Calu3 (cell line): ENCODE measurements at regions not wholly inside any gene's neighbourhood (a gene's known extent, or its start where the extent isn't known, plus 50 kb on each side); places are given as distances from the start of the nearest gene placed in this dataset.

Source experiments
- BruUV-seq: library from RNA; stranded (reverse); fragments of 400-500 nt; replicated peaks from 2 replicates; lab custom pipeline; 2021; lab: Mats Ljungman, UMichigan
- CTCF ChIA-PET: fragments of 300-600 bp; sonication (Branson Sonifier 250); formaldehyde crosslinking; loops from one replicate; lab custom pipeline; 2022; ENCODE audit warnings: antibody characterized with exemption; lab: Charles Lee
- DNase-seq: peaks from one replicate; pipeline ENCODE4 v3.0.0; 2022
- H3K27ac Mint-ChIP-seq: one replicate; pipeline ENCODE4 v1.8.0; 2022; ENCODE audit warnings: mixed read lengths; ENCODE audit not compliant: unreplicated experiment
- H3K27me3 Mint-ChIP-seq: one replicate; pipeline ENCODE4 v1.8.0; 2022; ENCODE audit warnings: mixed read lengths; ENCODE audit not compliant: unreplicated experiment
- H3K36me3 Mint-ChIP-seq: one replicate; pipeline ENCODE4 v1.8.0; 2022; ENCODE audit warnings: mild to moderate bottlenecking, moderate library complexity, mixed read lengths; ENCODE audit not compliant: insufficient read depth, unreplicated experiment
- H3K4me1 Mint-ChIP-seq: one replicate; pipeline ENCODE4 v1.8.0; 2022; ENCODE audit warnings: mild to moderate bottlenecking, low read depth, mixed read lengths; ENCODE audit not compliant: unreplicated experiment
- H3K4me3 Mint-ChIP-seq: one replicate; pipeline ENCODE4 v1.8.0; 2022; ENCODE audit warnings: mild to moderate bottlenecking, low read depth, moderate library complexity, mixed read lengths; ENCODE audit not compliant: unreplicated experiment
- H3K9me3 Mint-ChIP-seq: one replicate; pipeline ENCODE4 v1.8.0; 2022; ENCODE audit warnings: low read depth, mixed read lengths; ENCODE audit not compliant: unreplicated experiment
- CTCF ChIP-seq: fragments of 200-600 bp; IDR thresholded peaks from one replicate; pipeline ENCODE4 v1.8.0; 2022; ENCODE audit warnings: antibody characterized with exemption; ENCODE audit not compliant: unreplicated experiment
- intact Hi-C: fragments of 100-400 bp; cut with micrococcal nuclease; formaldehyde crosslinking; loops from one replicate; pipeline ENCODE4 v1.10.0; 2022; ENCODE audit not compliant: unreplicated experiment

GRCh38 chr14:71396050-71396677, 488.9 kb downstream of the PCNX1 start:
- BruUV-seq: no TSS peak
- CTCF ChIA-PET: no interaction called here
- intact Hi-C loops: no loop called here
- H3K4me3 Mint-ChIP-seq: no peak overlapping the region
- DNase-seq: no peak
- no peaks in the 10 kb centered on the region for H3K36me3 Mint-ChIP-seq
- H3K27ac Mint-ChIP-seq: no peak overlapping the region
- H3K27me3 Mint-ChIP-seq: no peaks in the 10 kb centered on the region
- TF ChIP-seq CTCF: no peak
- H3K4me1 Mint-ChIP-seq: no peaks in the 10 kb centered on the region
- no peaks in the 10 kb centered on the region for H3K9me3 Mint-ChIP-seq

DNA sequence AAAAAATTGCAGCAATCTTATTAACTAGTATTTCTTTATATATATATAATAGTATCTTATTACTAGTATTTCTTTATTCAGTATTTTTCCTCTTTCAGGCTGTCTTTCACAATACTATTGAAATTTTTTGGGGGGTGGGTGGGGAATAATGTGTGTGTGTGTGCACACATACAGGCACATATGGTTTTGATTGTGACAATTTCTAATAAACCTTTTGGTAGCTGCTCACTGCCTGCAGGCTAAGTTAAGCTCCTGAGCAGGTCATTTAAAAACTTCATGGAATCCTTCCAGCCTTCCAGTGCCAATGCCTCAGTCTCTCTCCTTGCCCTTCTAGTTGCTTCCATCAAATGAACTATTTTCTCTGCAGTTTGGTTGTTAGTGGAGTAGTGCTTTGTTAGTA, 490.1 kb downstream of the PCNX1 start:
- CTCF ChIA-PET: no interaction called here
- DNase-seq: no peak
- H3K4me3 Mint-ChIP-seq: no peak overlapping the region
- BruUV-seq: no TSS peak
- no peaks in the 10 kb centered on the region for H3K36me3 Mint-ChIP-seq
- H3K9me3 Mint-ChIP-seq: no peaks in the 10 kb centered on the region
- no peak for TF ChIP-seq CTCF
- H3K27ac Mint-ChIP-seq: no peak overlapping the region
- no peaks in the 10 kb centered on the region for H3K27me3 Mint-ChIP-seq
- no peaks in the 10 kb centered on the region for H3K4me1 Mint-ChIP-seq
- intact Hi-C loops: no loop called here

DNA sequence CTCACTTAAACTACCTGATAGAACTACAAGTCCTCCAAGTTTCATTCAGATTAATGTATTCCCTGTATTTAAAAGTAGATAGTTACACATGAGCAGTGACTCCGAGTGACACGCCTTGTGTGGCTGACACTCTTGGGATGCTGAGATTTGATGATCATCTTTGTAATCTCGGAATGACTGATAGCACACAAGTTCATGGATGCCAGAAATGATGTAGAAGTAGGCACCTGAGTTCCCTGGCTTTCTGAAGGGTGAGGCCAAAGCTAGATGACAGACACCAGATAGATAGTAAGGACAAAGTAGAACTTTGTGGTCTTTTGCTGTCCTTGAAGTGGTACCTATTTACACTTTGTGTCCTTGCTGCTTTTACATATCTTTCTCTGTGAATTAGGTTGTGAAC, 491.2 kb downstream of the PCNX1 start:
- intact Hi-C loops: no loop called here
- DNase-seq: no peak
- CTCF ChIA-PET: no interaction called here
- no peak overlapping the region for H3K4me3 Mint-ChIP-seq
- H3K4me1 Mint-ChIP-seq: no peaks in the 10 kb centered on the region
- no peak overlapping the region for H3K27ac Mint-ChIP-seq
- no TSS peak for BruUV-seq
- no peaks in the 10 kb centered on the region for H3K9me3 Mint-ChIP-seq
- TF ChIP-seq CTCF: no peak
- H3K36me3 Mint-ChIP-seq: no peaks in the 10 kb centered on the region
- no peaks in the 10 kb centered on the region for H3K27me3 Mint-ChIP-seq

GRCh38 chr14:71399057-71399487, 491.8 kb downstream of the PCNX1 start:
- Mint-ChIP-seq H3K9me3 (no peaks in the 10 kb centered on the region), H3K36me3 (no peaks in the 10 kb centered on the region), H3K27me3 (no peaks in the 10 kb centered on the region), H3K27ac (no peak overlapping the region), H3K4me3 (no peak overlapping the region), H3K4me1 (no peaks in the 10 kb centered on the region)
- BruUV-seq: no TSS peak
- no peak for TF ChIP-seq CTCF
- CTCF ChIA-PET: interaction anchor here (0.7 to 1.1 kb wide), 2 partner anchors 74 to 215 kb away, joined by 3 read pairs; no protein-coding TSS in a partner anchor
- intact Hi-C loops: no loop called here
- no peak for DNase-seq
